ENCODE measurements at regions not wholly inside any gene's neighbourhood (a gene's known extent, or its start where the extent isn't known, plus 50 kb on each side); places are given as distances from the start of the nearest gene placed in this dataset.

DNA sequence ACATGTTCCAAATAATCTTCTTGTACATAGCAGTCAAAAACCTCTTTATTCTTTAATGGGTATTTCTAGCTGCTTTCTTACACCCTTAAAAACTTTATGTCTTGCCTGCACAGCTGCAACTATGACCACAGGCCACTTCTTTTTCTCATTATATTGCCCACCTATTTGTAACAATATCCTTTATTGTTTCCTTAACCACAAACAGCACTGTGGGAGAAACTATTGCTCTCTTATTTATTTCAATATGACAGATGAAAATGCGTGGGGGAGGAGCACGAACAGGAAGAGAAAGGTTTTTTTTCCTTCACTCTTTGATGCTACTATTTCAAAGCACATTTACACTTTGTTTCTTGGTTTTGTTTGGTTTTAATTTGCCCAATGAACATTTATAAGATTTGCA, 253.5 kb downstream of the GJA1 start:
- TF ChIP-seq, protein P1, sequence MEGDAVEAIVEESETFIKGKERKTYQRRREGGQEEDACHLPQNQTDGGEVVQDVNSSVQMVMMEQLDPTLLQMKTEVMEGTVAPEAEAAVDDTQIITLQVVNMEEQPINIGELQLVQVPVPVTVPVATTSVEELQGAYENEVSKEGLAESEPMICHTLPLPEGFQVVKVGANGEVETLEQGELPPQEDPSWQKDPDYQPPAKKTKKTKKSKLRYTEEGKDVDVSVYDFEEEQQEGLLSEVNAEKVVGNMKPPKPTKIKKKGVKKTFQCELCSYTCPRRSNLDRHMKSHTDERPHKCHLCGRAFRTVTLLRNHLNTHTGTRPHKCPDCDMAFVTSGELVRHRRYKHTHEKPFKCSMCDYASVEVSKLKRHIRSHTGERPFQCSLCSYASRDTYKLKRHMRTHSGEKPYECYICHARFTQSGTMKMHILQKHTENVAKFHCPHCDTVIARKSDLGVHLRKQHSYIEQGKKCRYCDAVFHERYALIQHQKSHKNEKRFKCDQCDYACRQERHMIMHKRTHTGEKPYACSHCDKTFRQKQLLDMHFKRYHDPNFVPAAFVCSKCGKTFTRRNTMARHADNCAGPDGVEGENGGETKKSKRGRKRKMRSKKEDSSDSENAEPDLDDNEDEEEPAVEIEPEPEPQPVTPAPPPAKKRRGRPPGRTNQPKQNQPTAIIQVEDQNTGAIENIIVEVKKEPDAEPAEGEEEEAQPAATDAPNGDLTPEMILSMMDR (IDR thresholded peaks at IDR 0.05) = no peak
- TF ChIP-seq POLR2A (IDR thresholded peaks at IDR 0.05) = no peak

Measured in thyroid gland (tissue), 4 donors.